Ishikawa (cell line): ENCODE measurements at regions not wholly inside any gene's neighbourhood (a gene's known extent, or its start where the extent isn't known, plus 50 kb on each side); places are given as distances from the start of the nearest gene placed in this dataset.

Experiments
- EP300 ChIP-seq: IDR thresholded peaks from 2 replicates; pipeline ENCODE4 v1.6.1; 2012; ENCODE audit warnings: borderline replicate concordance
- FOXM1 ChIP-seq: IDR thresholded peaks from 2 replicates; pipeline ENCODE4 v1.6.1; 2012; ENCODE audit warnings: low read depth, borderline replicate concordance
- RAD21 ChIP-seq: IDR thresholded peaks from 2 replicates; pipeline ENCODE4 v1.6.1; 2012; ENCODE audit warnings: low read depth
- REST ChIP-seq: IDR thresholded peaks from 2 replicates; pipeline ENCODE4 v1.6.1; 2012; ENCODE audit warnings: low read depth, mild to moderate bottlenecking
- TAF1 ChIP-seq: IDR thresholded peaks from 2 replicates; pipeline ENCODE4 v1.6.1; 2012; ENCODE audit warnings: low read depth, mild to moderate bottlenecking
- TCF12 ChIP-seq: IDR thresholded peaks from 2 replicates; pipeline ENCODE4 v1.6.1; 2012; ENCODE audit warnings: low read depth
- YY1 ChIP-seq: IDR thresholded peaks from 2 replicates; pipeline ENCODE4 v1.6.1; 2012; ENCODE audit warnings: low read depth

- TF ChIP-seq FOXM1 (no peak), TAF1 (no peak), EP300 (no peak), REST (no peak), YY1 (no peak), RAD21 (no peak), TCF12 (no peak)
Measured at GRCh38 chrX:103153661-103154060, 60.7 kb upstream of the NXF3 start.
